Endodermal cell (in vitro differentiated cells): ENCODE measurements at regions not wholly inside any gene's neighbourhood (a gene's known extent, or its start where the extent isn't known, plus 50 kb on each side); places are given as distances from the start of the nearest gene placed in this dataset.

ENCODE experiments used
- DNase-seq: peaks from one replicate; pipeline ENCODE4 v3.0.0-alpha.2; 2017
- H3K27ac ChIP-seq: 2 replicates; pipeline ENCODE4 v1.5.1; 2013; ENCODE audit warnings: mild to moderate bottlenecking, low read depth, low read length, moderate library complexity
- H3K27me3 ChIP-seq: 2 replicates; pipeline ENCODE4 v1.6.1; 2013; ENCODE audit warnings: mild to moderate bottlenecking, low read length, moderate library complexity; ENCODE audit not compliant: insufficient read depth, control insufficient read depth, poor library complexity, severe bottlenecking
- H3K36me3 ChIP-seq: 2 replicates; pipeline ENCODE4 v1.7.0; 2013; ENCODE audit warnings: mild to moderate bottlenecking, low read length, moderate library complexity; ENCODE audit not compliant: control insufficient read depth, insufficient read depth
- H3K4me1 ChIP-seq: one replicate; pipeline ENCODE4 v1.7.0; 2013; ENCODE audit warnings: low read length; ENCODE audit not compliant: control insufficient read depth, insufficient read depth
- H3K4me3 ChIP-seq: 2 replicates; pipeline ENCODE4 v1.5.1; 2013; ENCODE audit warnings: mild to moderate bottlenecking, low read length, moderate library complexity
- H3K9ac ChIP-seq: 2 replicates; pipeline ENCODE4 v1.6.1; 2013; ENCODE audit warnings: mild to moderate bottlenecking, low read length, moderate library complexity; ENCODE audit not compliant: poor library complexity, severe bottlenecking; ENCODE audit errors: extremely low read depth
- H3K9me3 ChIP-seq: 2 replicates; pipeline ENCODE4 v1.6.1; 2013; ENCODE audit warnings: mild to moderate bottlenecking, low read length, moderate library complexity; ENCODE audit not compliant: control insufficient read depth
- H3K27ac Mint-ChIP-seq: 2 replicates; pipeline ENCODE4 v1.8.0; 2020; ENCODE audit warnings: mixed read lengths
- H3K27me3 Mint-ChIP-seq: 2 replicates; pipeline ENCODE4 v1.8.0; 2021; ENCODE audit warnings: mild to moderate bottlenecking, mixed read lengths; ENCODE audit not compliant: insufficient read depth
- H3K36me3 Mint-ChIP-seq: 2 replicates; pipeline ENCODE4 v1.8.0; 2020; ENCODE audit warnings: low read depth, mixed read lengths
- H3K4me1 Mint-ChIP-seq: 2 replicates; pipeline ENCODE4 v1.8.0; 2020; ENCODE audit warnings: mixed read lengths
- H3K4me3 Mint-ChIP-seq: 2 replicates; pipeline ENCODE4 v1.8.0; 2020; ENCODE audit warnings: mild to moderate bottlenecking, moderate library complexity, mixed read lengths
- H3K9me3 Mint-ChIP-seq: 2 replicates; pipeline ENCODE4 v1.8.0; 2020; ENCODE audit warnings: mild to moderate bottlenecking, mixed read lengths
- WGBS, 2 experiments: methylation state at CpG; one replicate each; pipeline versions ENCODE4 v1.1.5 to v1.1.7; 2013; ENCODE audit warnings: missing lambda C conversion rate in 2 of 2, mixed read lengths in 1 of 2; ENCODE audit not compliant: insufficient coverage in 1 of 2, insufficient read length in 1 of 2; 5-methylcytosine and 5-hydroxymethylcytosine counted together
- TF ChIP-seq, protein P1 (sequence below): fragments of 200-600 bp; sonication (generic); conservative IDR thresholded peaks from 2 replicates; pipeline ENCODE4 v1.5.0; 2021; ENCODE audit warnings: antibody characterized with exemption, mild to moderate bottlenecking

DNA sequence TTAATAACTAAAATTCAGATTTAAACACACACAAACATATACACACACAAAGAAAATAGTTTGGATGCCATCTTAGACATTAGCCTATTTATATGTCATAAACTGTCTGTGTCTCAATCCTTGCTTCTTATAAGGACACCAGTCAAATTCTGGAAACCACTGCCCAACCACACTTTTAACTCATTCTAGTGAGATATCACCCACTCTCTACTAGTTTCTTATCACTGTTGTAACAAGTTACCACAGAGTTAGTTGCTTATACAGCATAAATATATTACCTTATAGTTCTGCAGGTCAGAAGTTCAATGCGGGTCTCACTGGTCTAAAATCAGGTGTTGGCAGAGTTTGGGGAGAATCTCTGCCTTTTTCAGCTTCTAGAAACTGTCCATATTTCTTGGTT lies 239.1 kb downstream of the MTX2 start:
- Mint-ChIP-seq H3K4me3 (no peak overlapping the region), H3K4me1 (no peaks in the 10 kb centered on the region), H3K27ac (peak overlapping the region; percentile 46), H3K36me3 (no peaks in the 10 kb centered on the region), H3K9me3 (no peaks in the 10 kb centered on the region), H3K27me3 (peaks cover 30% of the 10 kb centered on the region)
- Histone ChIP-seq H3K27me3 (no peaks in the 10 kb centered on the region), H3K9me3 (no peaks in the 10 kb centered on the region), H3K4me3 (no peak overlapping the region), H3K36me3 (no peaks in the 10 kb centered on the region), H3K9ac (no peak overlapping the region), H3K4me1 (peaks cover 6% of the 10 kb centered on the region), H3K27ac (no peak overlapping the region)
- TF ChIP-seq, protein P1, sequence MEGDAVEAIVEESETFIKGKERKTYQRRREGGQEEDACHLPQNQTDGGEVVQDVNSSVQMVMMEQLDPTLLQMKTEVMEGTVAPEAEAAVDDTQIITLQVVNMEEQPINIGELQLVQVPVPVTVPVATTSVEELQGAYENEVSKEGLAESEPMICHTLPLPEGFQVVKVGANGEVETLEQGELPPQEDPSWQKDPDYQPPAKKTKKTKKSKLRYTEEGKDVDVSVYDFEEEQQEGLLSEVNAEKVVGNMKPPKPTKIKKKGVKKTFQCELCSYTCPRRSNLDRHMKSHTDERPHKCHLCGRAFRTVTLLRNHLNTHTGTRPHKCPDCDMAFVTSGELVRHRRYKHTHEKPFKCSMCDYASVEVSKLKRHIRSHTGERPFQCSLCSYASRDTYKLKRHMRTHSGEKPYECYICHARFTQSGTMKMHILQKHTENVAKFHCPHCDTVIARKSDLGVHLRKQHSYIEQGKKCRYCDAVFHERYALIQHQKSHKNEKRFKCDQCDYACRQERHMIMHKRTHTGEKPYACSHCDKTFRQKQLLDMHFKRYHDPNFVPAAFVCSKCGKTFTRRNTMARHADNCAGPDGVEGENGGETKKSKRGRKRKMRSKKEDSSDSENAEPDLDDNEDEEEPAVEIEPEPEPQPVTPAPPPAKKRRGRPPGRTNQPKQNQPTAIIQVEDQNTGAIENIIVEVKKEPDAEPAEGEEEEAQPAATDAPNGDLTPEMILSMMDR = no peak
- WGBS, 2 experiments = 92 to 100% methylated on average over 1 of the region's 1 CpG
- no peak for DNase-seq

DNA sequence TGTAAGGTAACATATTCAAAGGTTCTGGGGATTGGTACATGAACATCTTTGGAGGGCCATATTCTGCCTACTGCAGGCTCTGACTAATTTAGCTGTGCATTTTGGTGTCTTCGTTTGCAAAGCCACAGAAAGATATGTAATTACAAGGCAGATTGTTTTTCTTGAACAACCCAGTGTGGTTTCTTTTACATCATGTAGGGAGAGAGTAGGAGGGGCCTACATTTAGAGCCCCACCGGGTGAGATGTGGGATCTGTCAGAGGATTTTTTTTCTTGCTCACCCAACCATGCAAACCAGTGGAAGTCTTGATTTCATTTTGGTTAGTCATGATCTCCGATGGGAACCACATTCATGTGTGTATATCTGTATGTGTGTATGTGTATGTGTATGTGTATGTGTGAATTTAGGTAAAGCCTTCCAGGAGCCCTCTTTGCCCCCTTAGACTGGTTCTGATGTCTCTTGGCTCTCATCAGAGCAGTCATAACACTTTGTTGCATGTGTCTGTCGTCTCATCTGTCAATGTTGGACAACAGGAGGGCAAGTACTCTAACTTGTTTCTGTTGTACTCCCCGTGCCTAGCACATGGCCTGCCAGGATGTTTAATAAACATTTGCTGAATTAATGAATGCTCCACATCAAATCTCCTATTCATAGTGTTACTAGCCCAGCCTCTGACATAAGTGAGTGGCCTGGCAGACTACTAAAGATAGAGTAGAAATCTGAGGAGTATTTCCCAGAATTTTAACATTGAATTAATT lies 239.9 kb downstream of the MTX2 start:
- Mint-ChIP-seq H3K27me3 (peaks cover 27% of the 10 kb centered on the region), H3K4me3 (no peak overlapping the region), H3K9me3 (no peaks in the 10 kb centered on the region), H3K36me3 (no peaks in the 10 kb centered on the region), H3K4me1 (no peaks in the 10 kb centered on the region), H3K27ac (no peak overlapping the region)
- peaks cover 6% of the 10 kb centered on the region for H3K4me1 ChIP-seq
- DNase-seq = no peak
- no peak overlapping the region for H3K4me3 ChIP-seq
- H3K36me3 ChIP-seq = no peaks in the 10 kb centered on the region
- TF ChIP-seq, protein P1 = no peak
- no peaks in the 10 kb centered on the region for H3K9me3 ChIP-seq
- H3K9ac ChIP-seq = no peak overlapping the region
- H3K27ac ChIP-seq = no peak overlapping the region
- 68 to 93% methylated on average over 2 to 5 of the region's 5 CpGs for WGBS, 2 experiments
- no peaks in the 10 kb centered on the region for H3K27me3 ChIP-seq

DNA sequence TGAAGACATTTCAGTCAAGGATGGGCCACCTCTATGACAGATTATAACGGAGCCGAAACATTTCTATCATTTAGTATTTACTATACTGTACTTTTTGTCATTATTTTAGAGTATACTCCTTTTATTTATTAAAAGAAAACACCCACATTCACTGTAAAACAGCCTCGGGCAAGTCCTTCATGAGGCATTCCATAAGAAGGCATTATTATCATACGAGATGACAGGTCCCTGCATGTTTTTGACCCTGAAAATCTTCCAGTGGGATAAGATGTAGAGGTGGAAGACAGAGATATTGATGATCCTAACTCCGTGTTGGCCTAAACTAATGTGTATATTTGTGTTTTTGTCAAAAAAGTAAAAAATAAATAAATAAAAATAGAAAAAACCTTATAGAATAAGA lies 245.0 kb downstream of the MTX2 start:
- H3K4me1 Mint-ChIP-seq = peaks cover 5% of the 10 kb centered on the region
- no peak overlapping the region for H3K4me3 ChIP-seq
- no peaks in the 10 kb centered on the region for H3K4me1 ChIP-seq
- no peaks in the 10 kb centered on the region for H3K36me3 ChIP-seq
- no peaks in the 10 kb centered on the region for H3K36me3 Mint-ChIP-seq
- TF ChIP-seq, protein P1 = no peak
- peaks cover 50% of the 10 kb centered on the region for H3K27me3 Mint-ChIP-seq
- no peak overlapping the region for H3K9ac ChIP-seq
- no peak overlapping the region for H3K4me3 Mint-ChIP-seq
- no peaks in the 10 kb centered on the region for H3K9me3 Mint-ChIP-seq
- WGBS, 2 experiments = 82% methylated on average over 5 of the region's 5 CpGs; no CpG with 5 or more reads in 1 of the 2 experiments
- peaks cover 23% of the 10 kb centered on the region for H3K27me3 ChIP-seq
- no peak overlapping the region for H3K27ac Mint-ChIP-seq
- H3K9me3 ChIP-seq = no peaks in the 10 kb centered on the region
- H3K27ac ChIP-seq = no peak overlapping the region
- no peak for DNase-seq
